ENCODE measurements at regions not wholly inside any gene's neighbourhood (a gene's known extent, or its start where the extent isn't known, plus 50 kb on each side); places are given as distances from the start of the nearest gene placed in this dataset.
"Not testable (repeated sequence)": the region's sequence is repeated elsewhere in the genome, so short reads cannot be mapped to it uniquely, and the experiment has no call there.

DNA sequence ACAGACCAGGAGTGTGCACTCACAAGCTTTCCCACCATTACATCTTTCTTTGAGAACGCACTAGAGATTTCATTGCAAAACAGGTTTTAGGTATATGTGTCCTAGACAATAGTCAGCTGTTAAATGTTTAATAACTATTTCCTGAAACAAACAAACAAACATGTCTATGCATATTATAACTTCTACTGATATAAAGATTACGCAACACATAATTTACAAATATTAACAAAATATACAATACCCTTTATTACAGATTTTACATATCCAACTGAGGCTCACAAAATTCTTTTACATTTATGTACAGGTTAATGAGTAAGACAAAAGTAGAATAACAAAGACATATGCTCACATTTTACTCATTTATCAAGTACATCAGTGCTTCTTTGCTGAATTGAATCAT lies 1554.0 kb upstream of the PCDH10 start:
- TF ChIP-seq, protein P1, sequence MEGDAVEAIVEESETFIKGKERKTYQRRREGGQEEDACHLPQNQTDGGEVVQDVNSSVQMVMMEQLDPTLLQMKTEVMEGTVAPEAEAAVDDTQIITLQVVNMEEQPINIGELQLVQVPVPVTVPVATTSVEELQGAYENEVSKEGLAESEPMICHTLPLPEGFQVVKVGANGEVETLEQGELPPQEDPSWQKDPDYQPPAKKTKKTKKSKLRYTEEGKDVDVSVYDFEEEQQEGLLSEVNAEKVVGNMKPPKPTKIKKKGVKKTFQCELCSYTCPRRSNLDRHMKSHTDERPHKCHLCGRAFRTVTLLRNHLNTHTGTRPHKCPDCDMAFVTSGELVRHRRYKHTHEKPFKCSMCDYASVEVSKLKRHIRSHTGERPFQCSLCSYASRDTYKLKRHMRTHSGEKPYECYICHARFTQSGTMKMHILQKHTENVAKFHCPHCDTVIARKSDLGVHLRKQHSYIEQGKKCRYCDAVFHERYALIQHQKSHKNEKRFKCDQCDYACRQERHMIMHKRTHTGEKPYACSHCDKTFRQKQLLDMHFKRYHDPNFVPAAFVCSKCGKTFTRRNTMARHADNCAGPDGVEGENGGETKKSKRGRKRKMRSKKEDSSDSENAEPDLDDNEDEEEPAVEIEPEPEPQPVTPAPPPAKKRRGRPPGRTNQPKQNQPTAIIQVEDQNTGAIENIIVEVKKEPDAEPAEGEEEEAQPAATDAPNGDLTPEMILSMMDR (IDR thresholded peaks at IDR 0.05; ENCODE audit: extremely low read depth, missing control alignments) = no peak
- no peak for DNase-seq (ENCODE audit: low spot score)

DNA sequence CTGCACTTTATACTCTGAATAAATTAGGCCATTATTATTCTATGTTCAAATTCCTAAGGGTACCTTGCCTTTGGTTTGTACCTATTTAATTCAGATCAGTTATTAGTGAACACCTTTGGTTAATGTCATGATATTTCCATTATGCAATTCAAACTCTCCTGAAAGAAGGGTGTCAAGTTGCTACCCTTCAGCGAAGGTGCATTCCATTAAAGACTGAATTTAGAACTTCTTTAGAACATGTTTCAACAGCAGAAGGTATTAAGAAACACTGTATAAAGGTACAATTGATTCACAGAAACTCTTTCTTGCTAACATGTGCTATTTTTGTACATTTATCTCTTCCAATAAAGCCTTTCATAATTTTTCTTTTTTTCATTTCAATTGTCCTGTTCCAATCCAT lies 1545.4 kb upstream of the PCDH10 start:
- DNase-seq (ENCODE audit: low spot score) = no peak
- TF ChIP-seq, protein P1 (IDR thresholded peaks at IDR 0.05; ENCODE audit: extremely low read depth, missing control alignments) = no peak

DNA sequence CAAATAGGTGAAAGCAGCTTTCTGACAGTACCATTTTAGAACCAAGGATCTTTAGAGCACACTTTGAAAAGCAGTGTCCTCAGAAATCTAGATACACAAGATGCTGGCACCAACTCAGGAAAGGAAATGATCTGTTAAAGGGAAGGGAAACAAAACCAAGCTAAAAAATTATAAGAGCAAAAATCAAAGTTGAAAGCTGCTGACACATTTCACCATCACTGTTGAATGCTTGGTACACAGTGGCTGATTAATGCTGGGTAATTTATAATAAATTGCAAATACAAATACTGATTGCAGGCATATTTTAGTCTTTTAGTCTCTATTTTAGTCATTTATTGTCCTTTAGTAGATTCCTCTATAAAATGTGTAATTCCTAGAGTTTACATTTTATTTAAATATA lies 1540.1 kb upstream of the PCDH10 start:
- DNase-seq (ENCODE audit: low spot score) = no peak
- TF ChIP-seq, protein P1 (IDR thresholded peaks at IDR 0.05; ENCODE audit: extremely low read depth, missing control alignments) = no peak

DNA sequence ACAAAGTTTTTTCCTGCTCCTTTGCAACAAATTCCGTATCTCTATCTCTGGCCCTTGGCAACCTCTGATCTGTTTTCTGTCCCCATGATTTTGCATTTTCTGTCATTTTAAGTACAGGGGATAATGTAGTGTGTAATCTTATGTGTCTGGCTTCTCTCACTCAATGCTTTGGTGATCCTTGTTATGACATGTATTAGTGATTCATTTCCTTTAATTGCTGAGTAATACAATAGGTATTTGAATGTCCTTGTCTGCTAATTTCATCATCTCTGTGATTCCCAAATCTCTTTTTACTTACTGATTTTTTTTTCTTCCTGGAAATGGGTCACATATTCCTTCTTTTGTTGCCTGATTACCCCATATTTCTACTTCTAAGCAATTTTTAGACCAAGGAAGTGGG lies 1538.6 kb upstream of the PCDH10 start:
- DNase-seq (ENCODE audit: low spot score) = not testable (repeated sequence)

DNA sequence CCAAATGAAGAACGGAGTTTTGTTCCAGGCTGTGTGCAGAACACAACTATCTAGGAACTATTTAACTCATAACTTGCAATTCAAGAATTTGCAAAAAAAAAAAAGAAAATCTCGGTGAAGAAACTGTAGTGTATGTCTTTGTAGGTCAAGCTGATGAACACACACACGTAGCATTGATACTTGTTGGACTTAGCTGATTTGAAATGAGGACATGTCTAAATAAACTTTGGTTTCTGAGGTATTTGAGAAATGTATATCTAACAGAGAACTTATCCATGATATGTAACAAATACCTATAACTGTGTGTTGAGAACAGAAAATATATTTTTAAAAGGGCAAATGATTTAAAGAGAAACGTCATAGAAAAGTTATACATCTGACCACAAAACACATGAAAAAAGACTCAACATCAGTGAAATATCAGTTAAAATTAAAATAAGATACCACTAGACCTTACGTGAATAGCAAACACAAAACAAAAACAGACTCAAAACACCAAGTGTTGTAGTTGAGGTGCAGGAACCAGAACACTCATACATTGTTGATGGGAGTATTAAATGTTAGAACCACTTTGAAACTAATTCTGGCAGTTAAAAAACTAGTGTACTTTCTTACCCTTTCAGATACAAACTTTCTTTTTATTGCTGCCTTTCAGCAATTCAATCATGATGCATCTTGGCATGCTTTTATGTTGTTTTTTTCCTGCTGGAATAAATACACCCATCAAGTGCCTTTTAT lies 1535.8 kb upstream of the PCDH10 start:
- TF ChIP-seq, protein P1 (IDR thresholded peaks at IDR 0.05; ENCODE audit: extremely low read depth, missing control alignments) = no peak

DNA sequence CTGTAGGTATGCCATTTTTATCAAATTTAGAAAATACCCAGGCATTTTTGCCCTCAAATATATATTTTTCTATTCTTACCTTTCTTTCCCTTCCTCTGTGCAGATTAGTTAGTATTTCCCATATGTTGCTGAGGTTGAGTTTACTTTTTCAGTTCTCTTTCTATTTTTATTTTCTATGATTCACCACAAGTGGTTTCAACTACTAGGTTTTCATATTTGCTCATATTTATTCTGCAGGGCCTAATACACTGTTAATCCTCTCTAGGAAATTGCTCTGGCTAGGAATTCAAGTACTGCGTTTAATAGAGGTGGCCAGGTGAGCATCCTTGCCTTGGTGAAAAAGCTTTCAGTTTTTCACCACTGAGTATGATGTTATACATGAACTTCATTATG lies 1535.3 kb upstream of the PCDH10 start:
- DNase-seq (ENCODE audit: low spot score) = no peak
- TF ChIP-seq, protein P1 (IDR thresholded peaks at IDR 0.05; ENCODE audit: extremely low read depth, missing control alignments) = no peak

More for the DNA sequence above, 1535.8 kb upstream of the PCDH10 start:
- DNase-seq (ENCODE audit: low spot score) = no peak

DNA sequence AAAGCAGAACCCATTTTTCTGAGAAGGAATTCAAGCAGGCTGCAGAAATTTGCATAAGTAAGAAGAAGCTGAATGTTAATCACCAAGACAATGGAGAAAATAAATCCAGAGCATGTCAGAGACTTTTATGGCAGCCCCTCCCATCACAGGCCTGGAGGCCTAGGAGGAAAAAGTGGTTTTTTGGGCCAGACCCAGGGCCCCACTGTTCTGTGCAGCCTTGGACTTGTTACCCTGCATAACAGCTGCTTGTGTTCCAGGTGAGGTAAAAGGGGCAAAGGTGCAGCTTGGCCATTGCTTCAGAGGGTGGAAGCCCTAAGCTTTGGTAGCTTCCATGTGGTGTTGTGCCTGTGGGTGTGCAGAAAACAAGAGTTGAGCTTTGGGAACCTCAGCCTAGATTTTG lies 1516.2 kb upstream of the PCDH10 start:
- TF ChIP-seq, protein P1 (IDR thresholded peaks at IDR 0.05; ENCODE audit: extremely low read depth, missing control alignments) = no peak
- no peak for DNase-seq (ENCODE audit: low spot score)

DNA sequence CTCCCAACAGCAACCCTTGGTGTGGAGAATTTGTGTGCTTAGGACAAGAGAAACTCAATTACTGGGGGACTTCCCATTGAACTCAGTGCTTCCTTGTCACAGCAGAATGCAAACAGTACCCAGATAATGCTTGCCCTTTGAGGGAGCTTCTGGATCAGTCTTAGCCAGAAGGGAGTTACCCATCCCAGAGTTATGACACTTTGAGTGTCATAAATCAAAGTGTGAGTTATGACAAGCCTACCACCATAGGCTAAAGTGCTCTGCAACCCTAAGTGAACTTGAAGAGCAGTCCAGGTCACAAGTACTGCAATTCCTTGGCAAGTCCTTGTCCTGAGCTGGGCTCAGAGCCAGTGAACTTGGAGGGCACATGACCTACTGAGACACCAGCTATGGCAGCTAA lies 1513.9 kb upstream of the PCDH10 start:
- no peak for DNase-seq (ENCODE audit: low spot score)
- TF ChIP-seq, protein P1 (IDR thresholded peaks at IDR 0.05; ENCODE audit: extremely low read depth, missing control alignments) = no peak

Measured in GM20000 (cell line).